GM19397 (cell line): ENCODE measurements at regions not wholly inside any gene's neighbourhood (a gene's known extent, or its start where the extent isn't known, plus 50 kb on each side); places are given as distances from the start of the nearest gene placed in this dataset.

Experiments
- ATAC-seq: cut with Tn5 transposase; IDR thresholded peaks from one replicate; pipeline ENCODE4 v1.9.1; 2021; ENCODE audit warnings: mild to moderate bottlenecking, moderate library complexity; ENCODE audit not compliant: unreplicated experiment

GRCh38 chr14:82298811-82299210, 765.2 kb upstream of the SEL1L start:
- no peak for ATAC-seq

GRCh38 chr14:82309199-82309598, 775.5 kb upstream of the SEL1L start:
- ATAC-seq = no peak

GRCh38 chr14:82313889-82314288, 780.2 kb upstream of the SEL1L start:
- no peak for ATAC-seq

GRCh38 chr14:82328442-82328841, 794.8 kb upstream of the SEL1L start:
- no peak for ATAC-seq

GRCh38 chr14:82341261-82341810, 807.7 kb upstream of the SEL1L start:
- no peak for ATAC-seq

- no peak for ATAC-seq
Measured at GRCh38 chr14:82342596-82342995, 808.9 kb upstream of the SEL1L start.

GRCh38 chr14:82345184-82345583, 811.5 kb upstream of the SEL1L start:
- ATAC-seq = no peak

GRCh38 chr14:82354126-82354525, 820.5 kb upstream of the SEL1L start:
- ATAC-seq = no peak

- ATAC-seq = no peak
Measured at GRCh38 chr14:82359201-82359600, 825.5 kb upstream of the SEL1L start.

- no peak for ATAC-seq
Measured at GRCh38 chr14:82362452-82362851, 828.8 kb upstream of the SEL1L start.

- ATAC-seq = no peak
Measured at GRCh38 chr14:82365471-82365870, 831.8 kb upstream of the SEL1L start.

GRCh38 chr14:82366803-82367202, 833.1 kb upstream of the SEL1L start:
- no peak for ATAC-seq

GRCh38 chr14:82379291-82379690, 845.6 kb upstream of the SEL1L start:
- ATAC-seq = no peak

GRCh38 chr14:82385048-82385447, 851.4 kb upstream of the SEL1L start:
- no peak for ATAC-seq

GRCh38 chr14:82387699-82388098, 854.0 kb upstream of the SEL1L start:
- ATAC-seq = no peak

GRCh38 chr14:82388488-82388887, 854.8 kb upstream of the SEL1L start:
- ATAC-seq = no peak

GRCh38 chr14:82390586-82390985, 856.9 kb upstream of the SEL1L start:
- no peak for ATAC-seq

GRCh38 chr14:82394916-82395315, 861.3 kb upstream of the SEL1L start:
- no peak for ATAC-seq

GRCh38 chr14:82398256-82398655, 864.6 kb upstream of the SEL1L start:
- no peak for ATAC-seq

GRCh38 chr14:82403987-82404386, 870.3 kb upstream of the SEL1L start:
- ATAC-seq = no peak

- no peak for ATAC-seq
Measured at GRCh38 chr14:82410064-82410463, 876.4 kb upstream of the SEL1L start.

- no peak for ATAC-seq
Measured at GRCh38 chr14:82411298-82411697, 877.6 kb upstream of the SEL1L start.

- no peak for ATAC-seq
Measured at GRCh38 chr14:82412545-82412944, 878.9 kb upstream of the SEL1L start.
